Tibial nerve (tissue), 4 donors: ENCODE measurements at regions not wholly inside any gene's neighbourhood (a gene's known extent, or its start where the extent isn't known, plus 50 kb on each side); places are given as distances from the start of the nearest gene placed in this dataset.
"Not testable (repeated sequence)": the region's sequence is repeated elsewhere in the genome, so short reads cannot be mapped to it uniquely, and the experiment has no call there.

Experiments used
- DNase-seq, 2 donors: peaks; one replicate each; pipeline ENCODE4 v3.0.0-alpha.2; 2019; ENCODE audit warnings: low spot score in 2 of 2
- H3K27ac ChIP-seq, 4 donors: fragments of 200-600 bp; sonication (generic) in 3 of 4; one replicate each; pipeline ENCODE4 v1.5.1; 2017 to 2019; ENCODE audit warnings: mild to moderate bottlenecking in 1 of 4
- H3K27me3 ChIP-seq, 2 donors: fragments of 200-600 bp; sonication (generic) in 1 of 2; one replicate each; pipeline versions ENCODE4 v1.5.1 to v1.6.0; 2017 to 2019
- H3K36me3 ChIP-seq, 3 donors: fragments of 200-600 bp; sonication (generic); one replicate each; pipeline ENCODE4 v1.5.1; 2018 to 2019
- H3K4me1 ChIP-seq, 4 donors: fragments of 200-600 bp; sonication (generic) in 3 of 4; one replicate each; pipeline ENCODE4 v1.5.1; 2017 to 2019
- H3K4me3 ChIP-seq, 4 donors: fragments of 200-600 bp; sonication (generic) in 3 of 4; one replicate each; pipeline ENCODE4 v1.5.1; 2017 to 2019; ENCODE audit warnings: mild to moderate bottlenecking in 1 of 4, moderate library complexity in 1 of 4
- H3K9me3 ChIP-seq, 4 donors: fragments of 200-600 bp; sonication (generic) in 3 of 4; one replicate each; pipeline ENCODE4 v1.5.1; 2017 to 2019
- CTCF ChIP-seq, 5 experiments: fragments of 200-600 bp in 3 of 5; fragments of 450-650 bp in 2 of 5; sonication (generic) in 3 of 5; IDR thresholded peaks; one replicate each; pipeline ENCODE4 v1.5.1; 2016 to 2019; ENCODE audit warnings: antibody characterized with exemption in 5 of 5, mild to moderate bottlenecking in 3 of 5, moderate library complexity in 2 of 5
- EP300 ChIP-seq, 2 donors: sonication (generic); formaldehyde crosslinking; IDR thresholded peaks; one replicate each; pipeline ENCODE4 v1.6.1; 2017; ENCODE audit warnings: antibody characterized with exemption in 2 of 2, mild to moderate bottlenecking in 1 of 2
- POLR2A ChIP-seq, 2 donors: fragments of 450-650 bp; IDR thresholded peaks; one replicate each; pipeline ENCODE4 v1.6.1; 2017; ENCODE audit warnings: antibody characterized with exemption in 2 of 2, mild to moderate bottlenecking in 2 of 2, moderate library complexity in 2 of 2
- WGBS, 2 donors: methylation state at CpG; one replicate each; pipeline ENCODE4 v1.1.5; 2018; 5-methylcytosine and 5-hydroxymethylcytosine counted together

- Histone ChIP-seq H3K27me3 (no peaks in the 10 kb centered on the region), H3K4me1 (no peaks in the 10 kb centered on the region), H3K9me3 (no peaks in the 10 kb centered on the region), H3K36me3 (no peaks in the 10 kb centered on the region), H3K4me3 (no peak overlapping the region), H3K27ac (no peak overlapping the region)
- DNase-seq, result no peak
- no peak for TF ChIP-seq CTCF (IDR thresholded peaks at IDR 0.05)
- no peak for TF ChIP-seq POLR2A (IDR thresholded peaks at IDR 0.05)
- TF ChIP-seq EP300 (IDR thresholded peaks at IDR 0.05), result no peak
Measured at GRCh38 chrX:94662689-94663088, 988.7 kb downstream of the FAM133A start.

- DNase-seq, result no peak
- no peak overlapping the region for H3K27ac ChIP-seq
- H3K27me3 ChIP-seq, result no peaks in the 10 kb centered on the region
- TF ChIP-seq POLR2A (IDR thresholded peaks at IDR 0.05) (no peak), EP300 (IDR thresholded peaks at IDR 0.05) (no peak), CTCF (IDR thresholded peaks at IDR 0.05) (no peak)
- no peaks in the 10 kb centered on the region for H3K36me3 ChIP-seq
- H3K4me3 ChIP-seq, result no peak overlapping the region
- no peaks in the 10 kb centered on the region for H3K9me3 ChIP-seq
- WGBS, 2 donors, result 68 to 86% methylated on average over 2 of the region's 2 CpGs
- H3K4me1 ChIP-seq, result no peaks in the 10 kb centered on the region
Measured at GRCh38 chrX:94676285-94676684, 1002.3 kb downstream of the FAM133A start.

- Histone ChIP-seq H3K36me3 (no peaks in the 10 kb centered on the region), H3K27me3 (peaks cover 0 to 3% of the 10 kb centered on the region in 2 donors), H3K4me3 (no peak overlapping the region), H3K9me3 (no peaks in the 10 kb centered on the region), H3K27ac (no peak overlapping the region), H3K4me1 (no peaks in the 10 kb centered on the region)
- WGBS, 2 donors, result 11 to 29% methylated on average over 2 of the region's 2 CpGs
- no peak for TF ChIP-seq POLR2A (IDR thresholded peaks at IDR 0.05)
- TF ChIP-seq CTCF (IDR thresholded peaks at IDR 0.05), result no peak
- no peak for TF ChIP-seq EP300 (IDR thresholded peaks at IDR 0.05)
- DNase-seq, result no peak
Measured at GRCh38 chrX:94686071-94686470, 1012.1 kb downstream of the FAM133A start.

GRCh38 chrX:94695910-94696309, 1021.9 kb downstream of the FAM133A start:
- no peak for DNase-seq
- H3K4me1 ChIP-seq, result no peaks in the 10 kb centered on the region
- no peak overlapping the region for H3K27ac ChIP-seq
- no peaks in the 10 kb centered on the region for H3K36me3 ChIP-seq
- no peaks in the 10 kb centered on the region for H3K27me3 ChIP-seq
- no peak overlapping the region for H3K4me3 ChIP-seq
- H3K9me3 ChIP-seq, result no peaks in the 10 kb centered on the region
- no peak for TF ChIP-seq CTCF (IDR thresholded peaks at IDR 0.05)
- no peak for TF ChIP-seq EP300 (IDR thresholded peaks at IDR 0.05)
- TF ChIP-seq POLR2A (IDR thresholded peaks at IDR 0.05), result no peak
- 17 to 19% methylated on average over 3 of the region's 3 CpGs for WGBS, 2 donors

GRCh38 chrX:94704348-94705256, 1030.6 kb downstream of the FAM133A start:
- H3K27me3 ChIP-seq, H3K9me3 ChIP-seq, H3K4me3 ChIP-seq, H3K36me3 ChIP-seq, H3K27ac ChIP-seq, H3K4me1 ChIP-seq, DNase-seq: not testable (repeated sequence)
- 80 to 85% methylated on average over 9 to 15 of the region's 15 CpGs for WGBS, 2 donors
